ENCODE measurements at regions not wholly inside any gene's neighbourhood (a gene's known extent, or its start where the extent isn't known, plus 50 kb on each side); places are given as distances from the start of the nearest gene placed in this dataset.

- no peak for DNase-seq (ENCODE audit: low spot score in 2 of 2, unreplicated experiment in 2 of 2)
- Mint-ChIP-seq H3K27me3 (ENCODE audit: low read depth) (no peaks in the 10 kb centered on the region), H3K4me1 (peaks cover 4% of the 10 kb centered on the region), H3K9me3 (peaks cover 16% of the 10 kb centered on the region), H3K4me3 (no peak overlapping the region), H3K36me3 (peaks cover 2% of the 10 kb centered on the region), H3K27ac (no peak overlapping the region)
- TF ChIP-seq, protein P1, sequence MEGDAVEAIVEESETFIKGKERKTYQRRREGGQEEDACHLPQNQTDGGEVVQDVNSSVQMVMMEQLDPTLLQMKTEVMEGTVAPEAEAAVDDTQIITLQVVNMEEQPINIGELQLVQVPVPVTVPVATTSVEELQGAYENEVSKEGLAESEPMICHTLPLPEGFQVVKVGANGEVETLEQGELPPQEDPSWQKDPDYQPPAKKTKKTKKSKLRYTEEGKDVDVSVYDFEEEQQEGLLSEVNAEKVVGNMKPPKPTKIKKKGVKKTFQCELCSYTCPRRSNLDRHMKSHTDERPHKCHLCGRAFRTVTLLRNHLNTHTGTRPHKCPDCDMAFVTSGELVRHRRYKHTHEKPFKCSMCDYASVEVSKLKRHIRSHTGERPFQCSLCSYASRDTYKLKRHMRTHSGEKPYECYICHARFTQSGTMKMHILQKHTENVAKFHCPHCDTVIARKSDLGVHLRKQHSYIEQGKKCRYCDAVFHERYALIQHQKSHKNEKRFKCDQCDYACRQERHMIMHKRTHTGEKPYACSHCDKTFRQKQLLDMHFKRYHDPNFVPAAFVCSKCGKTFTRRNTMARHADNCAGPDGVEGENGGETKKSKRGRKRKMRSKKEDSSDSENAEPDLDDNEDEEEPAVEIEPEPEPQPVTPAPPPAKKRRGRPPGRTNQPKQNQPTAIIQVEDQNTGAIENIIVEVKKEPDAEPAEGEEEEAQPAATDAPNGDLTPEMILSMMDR (IDR thresholded peaks at IDR 0.05; ENCODE audit: unreplicated experiment), result no peak
These were observed 239.9 kb upstream of the ADAMTS9 start for GRCh38 chr3:64927689-64928088.

DNA sequence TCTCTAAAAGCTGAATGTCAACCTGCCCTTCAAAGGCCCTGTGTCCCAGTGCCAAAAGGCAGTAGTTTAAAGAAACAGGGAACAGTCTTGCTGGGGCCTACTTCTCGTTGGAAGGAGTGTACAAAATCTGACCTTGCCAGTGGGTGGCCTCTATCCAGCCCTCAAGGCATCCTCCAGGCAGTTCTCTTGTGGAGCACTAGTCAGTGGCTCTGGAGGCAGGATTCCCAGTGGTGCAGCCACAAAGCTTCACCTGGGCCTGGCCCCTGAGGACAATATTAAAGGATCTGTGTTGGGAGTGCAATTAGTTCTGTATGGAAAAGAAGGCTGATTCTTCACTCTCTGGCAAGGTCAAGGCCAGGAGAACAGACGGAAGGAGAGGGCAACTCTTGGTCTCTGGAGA lies 237.8 kb upstream of the ADAMTS9 start:
- H3K27me3 Mint-ChIP-seq (ENCODE audit: low read depth), result no peaks in the 10 kb centered on the region
- H3K36me3 Mint-ChIP-seq, result no peaks in the 10 kb centered on the region
- no peak overlapping the region for H3K4me3 Mint-ChIP-seq
- H3K4me1 Mint-ChIP-seq, result peaks cover 8% of the 10 kb centered on the region
- TF ChIP-seq, protein P1 (IDR thresholded peaks at IDR 0.05; ENCODE audit: unreplicated experiment), result no peak
- DNase-seq (ENCODE audit: low spot score in 2 of 2, unreplicated experiment in 2 of 2), result no peak
- H3K27ac Mint-ChIP-seq, result no peak overlapping the region
- peaks cover 7% of the 10 kb centered on the region for H3K9me3 Mint-ChIP-seq

DNA sequence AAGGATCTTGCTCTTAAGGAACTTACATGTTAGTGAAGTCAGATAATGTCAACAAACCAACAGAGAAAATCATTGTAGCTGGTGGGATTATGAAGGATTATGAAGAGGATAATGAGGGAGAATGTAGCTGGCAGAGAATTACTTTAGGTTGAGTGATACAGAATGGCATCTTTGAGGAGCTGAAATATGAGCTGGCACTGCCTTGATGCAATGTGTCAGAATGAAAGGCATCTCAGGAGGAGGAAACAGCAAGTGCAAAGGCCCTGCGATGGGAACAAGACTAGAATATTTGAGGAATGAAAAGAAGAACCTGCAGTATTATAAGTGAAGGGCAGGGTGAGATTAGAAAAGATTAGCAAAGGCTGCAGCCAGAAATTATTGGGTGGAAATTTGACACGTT lies 237.2 kb upstream of the ADAMTS9 start:
- H3K9me3 Mint-ChIP-seq, result peaks cover 5% of the 10 kb centered on the region
- peaks cover 12% of the 10 kb centered on the region for H3K4me1 Mint-ChIP-seq
- H3K27me3 Mint-ChIP-seq (ENCODE audit: low read depth), result no peaks in the 10 kb centered on the region
- H3K27ac Mint-ChIP-seq, result no peak overlapping the region
- no peak for DNase-seq (ENCODE audit: low spot score in 2 of 2, unreplicated experiment in 2 of 2)
- H3K36me3 Mint-ChIP-seq, result no peaks in the 10 kb centered on the region
- TF ChIP-seq, protein P1 (IDR thresholded peaks at IDR 0.05; ENCODE audit: unreplicated experiment), result no peak
- no peak overlapping the region for H3K4me3 Mint-ChIP-seq

- peaks cover 19% of the 10 kb centered on the region for H3K4me1 Mint-ChIP-seq
- DNase-seq (ENCODE audit: low spot score in 2 of 2, unreplicated experiment in 2 of 2), result no peak
- no peak overlapping the region for H3K4me3 Mint-ChIP-seq
- H3K27me3 Mint-ChIP-seq (ENCODE audit: low read depth), result no peaks in the 10 kb centered on the region
- H3K27ac Mint-ChIP-seq, result no peak overlapping the region
- H3K9me3 Mint-ChIP-seq, result peaks cover 5% of the 10 kb centered on the region
- no peaks in the 10 kb centered on the region for H3K36me3 Mint-ChIP-seq
- TF ChIP-seq, protein P1 (IDR thresholded peaks at IDR 0.05; ENCODE audit: unreplicated experiment), result no peak
These were observed 234.4 kb upstream of the ADAMTS9 start for GRCh38 chr3:64922213-64922612.

- no peaks in the 10 kb centered on the region for H3K27me3 Mint-ChIP-seq (ENCODE audit: low read depth)
- H3K9me3 Mint-ChIP-seq, result peaks cover 5% of the 10 kb centered on the region
- peaks cover 26% of the 10 kb centered on the region for H3K4me1 Mint-ChIP-seq
- no peaks in the 10 kb centered on the region for H3K36me3 Mint-ChIP-seq
- TF ChIP-seq, protein P1 (IDR thresholded peaks at IDR 0.05; ENCODE audit: unreplicated experiment), result no peak
- no peak for DNase-seq (ENCODE audit: low spot score in 2 of 2, unreplicated experiment in 2 of 2)
- no peak overlapping the region for H3K27ac Mint-ChIP-seq
- H3K4me3 Mint-ChIP-seq, result no peak overlapping the region
These were observed 233.7 kb upstream of the ADAMTS9 start for GRCh38 chr3:64921281-64922065.
